MG63 (cell line): ENCODE measurements at regions not wholly inside any gene's neighbourhood (a gene's known extent, or its start where the extent isn't known, plus 50 kb on each side); places are given as distances from the start of the nearest gene placed in this dataset.

Source experiments
- DNase-seq: peaks from one replicate; pipeline ENCODE4 v3.0.0-alpha.2; 2020
- H3K27me3 ChIP-seq: fragments of 250-450 bp; sonication (Bioruptor Pico); 2 replicates; pipeline ENCODE4 v1.5.1; 2020; ENCODE audit warnings: mild to moderate bottlenecking, moderate library complexity
- H3K36me3 ChIP-seq: fragments of 250-450 bp; sonication (Bioruptor Pico); 2 replicates; pipeline ENCODE4 v1.5.1; 2020; ENCODE audit warnings: mild to moderate bottlenecking, moderate library complexity
- H3K4me3 ChIP-seq: fragments of 250-450 bp; sonication (Bioruptor Pico); 2 replicates; pipeline ENCODE4 v1.5.1; 2020; ENCODE audit warnings: mild to moderate bottlenecking, moderate library complexity
- H3K9me3 ChIP-seq: fragments of 250-450 bp; sonication (Bioruptor Pico); 2 replicates; pipeline ENCODE4 v1.5.1; 2020; ENCODE audit warnings: mild to moderate bottlenecking, moderate library complexity

- no peak for DNase-seq
- Histone ChIP-seq H3K9me3 (no peaks in the 10 kb centered on the region), H3K36me3 (no peaks in the 10 kb centered on the region), H3K27me3 (no peaks in the 10 kb centered on the region), H3K4me3 (no peak overlapping the region)
Observed at GRCh38 chr2:60091894-60092293, 461.6 kb downstream of the BCL11A start.

- H3K27me3 ChIP-seq = no peaks in the 10 kb centered on the region
- DNase-seq = no peak
Observed at GRCh38 chr2:60091266-60091665, 462.2 kb downstream of the BCL11A start.

DNA sequence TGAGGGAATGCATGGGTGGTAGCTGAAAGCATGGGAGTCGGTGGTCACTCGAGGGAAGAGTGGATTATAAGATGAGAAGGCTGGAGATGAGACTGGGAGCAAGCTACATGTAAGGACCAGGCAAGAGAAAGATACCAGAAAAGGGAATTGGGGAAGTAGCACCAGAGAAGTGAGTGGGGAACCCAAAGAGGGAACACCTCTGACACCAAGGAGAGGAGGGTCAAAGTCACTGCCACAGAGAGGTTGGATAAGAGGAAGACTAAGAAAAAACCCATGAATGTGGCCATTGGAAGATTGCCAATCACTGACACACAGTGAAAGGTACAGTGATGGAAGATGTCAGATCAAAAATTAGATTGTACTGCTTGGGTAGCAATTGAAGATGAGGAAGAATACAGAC is 473.9 kb downstream of the BCL11A start:
- DNase-seq = no peak
- H3K27me3 ChIP-seq = no peaks in the 10 kb centered on the region
- H3K36me3 ChIP-seq = no peaks in the 10 kb centered on the region
- no peaks in the 10 kb centered on the region for H3K9me3 ChIP-seq
- H3K4me3 ChIP-seq = no peak overlapping the region

More at GRCh38 chr2:60091266-60091665, 462.2 kb downstream of the BCL11A start:
- no peaks in the 10 kb centered on the region for H3K36me3 ChIP-seq
- H3K4me3 ChIP-seq = no peak overlapping the region
- no peaks in the 10 kb centered on the region for H3K9me3 ChIP-seq

- Histone ChIP-seq H3K36me3 (no peaks in the 10 kb centered on the region), H3K4me3 (no peak overlapping the region), H3K27me3 (no peaks in the 10 kb centered on the region), H3K9me3 (no peaks in the 10 kb centered on the region)
- DNase-seq = no peak
Observed at GRCh38 chr2:60075048-60075447, 478.4 kb downstream of the BCL11A start.

GRCh38 chr2:60073201-60073600 is 480.3 kb downstream of the BCL11A start:
- Histone ChIP-seq H3K9me3 (no peaks in the 10 kb centered on the region), H3K27me3 (no peaks in the 10 kb centered on the region), H3K4me3 (no peak overlapping the region), H3K36me3 (no peaks in the 10 kb centered on the region)
- no peak for DNase-seq

DNA sequence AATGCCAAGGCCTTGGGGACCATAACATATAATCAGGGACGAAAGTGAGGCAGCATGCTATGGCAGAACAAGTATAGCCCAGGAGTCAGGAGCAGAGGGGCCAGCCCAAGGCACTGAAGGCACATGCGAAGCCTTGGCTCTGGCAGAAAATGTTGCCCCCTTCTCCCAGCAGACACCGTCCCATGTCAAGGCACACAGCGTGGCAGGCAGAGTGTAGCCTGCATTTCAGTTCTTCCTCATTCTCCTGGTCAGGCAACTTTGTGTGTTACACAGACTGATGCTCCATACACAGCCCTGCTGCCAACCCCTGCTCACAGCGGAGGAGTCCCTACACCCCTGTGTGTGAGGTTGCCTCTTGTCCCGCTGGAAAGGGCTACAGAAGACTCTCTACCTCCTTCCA is 480.8 kb downstream of the BCL11A start:
- Histone ChIP-seq H3K9me3 (no peaks in the 10 kb centered on the region), H3K36me3 (no peaks in the 10 kb centered on the region), H3K27me3 (no peaks in the 10 kb centered on the region), H3K4me3 (no peak overlapping the region)
- no peak for DNase-seq

DNA sequence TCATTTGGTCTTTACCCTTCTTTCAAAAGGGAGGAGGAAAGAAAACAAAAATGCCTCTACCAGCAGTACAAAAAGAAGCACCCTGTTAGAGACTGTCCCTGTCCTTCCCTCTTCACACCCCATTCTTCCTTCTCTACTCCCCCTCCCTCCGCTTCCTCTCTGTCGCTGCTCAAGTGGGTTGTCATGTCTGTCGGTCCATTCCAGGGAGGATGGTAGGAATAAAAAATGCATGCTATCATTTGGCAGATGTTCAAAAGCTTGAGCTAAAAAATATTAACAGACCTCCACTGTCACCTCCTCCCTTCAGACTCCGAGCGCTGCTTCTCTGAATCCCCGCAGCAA is 482.0 kb downstream of the BCL11A start:
- Histone ChIP-seq H3K4me3 (no peak overlapping the region), H3K9me3 (no peaks in the 10 kb centered on the region), H3K36me3 (no peaks in the 10 kb centered on the region), H3K27me3 (no peaks in the 10 kb centered on the region)
- no peak for DNase-seq

GRCh38 chr2:60070736-60071489 is 482.5 kb downstream of the BCL11A start:
- DNase-seq = no peak
- Histone ChIP-seq H3K4me3 (no peak overlapping the region), H3K36me3 (no peaks in the 10 kb centered on the region), H3K27me3 (no peaks in the 10 kb centered on the region), H3K9me3 (no peaks in the 10 kb centered on the region)

DNA sequence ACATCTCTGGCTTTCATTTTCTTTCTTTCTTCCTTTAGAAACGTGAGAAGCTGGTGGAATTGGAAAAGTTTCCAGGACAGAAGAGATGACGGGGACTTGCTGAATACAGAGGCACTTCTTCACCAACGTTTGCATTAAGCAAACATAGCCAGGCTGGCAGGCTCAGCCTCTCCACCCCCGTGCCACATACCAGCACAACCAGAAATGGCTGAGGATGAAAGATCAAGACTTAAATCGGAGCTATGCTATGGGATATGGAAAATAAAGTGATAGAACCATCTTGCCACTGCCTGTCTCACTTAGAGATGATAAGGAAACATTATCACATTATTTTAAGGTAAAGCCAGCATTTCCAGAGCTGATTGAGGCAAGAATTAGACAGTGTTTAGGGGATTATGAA is 483.3 kb downstream of the BCL11A start:
- H3K4me3 ChIP-seq = no peak overlapping the region
- H3K27me3 ChIP-seq = no peaks in the 10 kb centered on the region
- H3K36me3 ChIP-seq = no peaks in the 10 kb centered on the region
- no peak for DNase-seq
- H3K9me3 ChIP-seq = no peaks in the 10 kb centered on the region

GRCh38 chr2:60068755-60069154 is 484.7 kb downstream of the BCL11A start:
- no peaks in the 10 kb centered on the region for H3K9me3 ChIP-seq
- no peak for DNase-seq
- no peaks in the 10 kb centered on the region for H3K27me3 ChIP-seq
- no peak overlapping the region for H3K4me3 ChIP-seq
- H3K36me3 ChIP-seq = no peaks in the 10 kb centered on the region

DNA sequence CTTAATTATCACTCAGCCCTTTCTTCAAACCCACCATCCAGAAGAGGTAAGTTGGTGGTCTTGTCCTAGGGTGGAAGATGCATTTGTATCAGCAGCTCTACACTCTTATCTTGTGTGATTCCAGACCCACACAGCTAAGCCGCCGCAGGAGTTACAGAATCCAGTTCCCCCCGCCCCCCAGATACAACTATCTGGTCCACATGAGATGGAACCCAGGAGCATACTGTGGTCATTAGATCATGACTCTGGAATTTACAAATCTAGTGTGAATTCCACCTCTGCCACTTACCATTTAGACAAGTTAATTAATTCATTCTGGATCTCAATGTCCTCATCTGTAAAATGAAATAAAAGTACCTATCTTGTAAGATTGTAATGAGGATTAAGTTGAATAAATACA is 486.4 kb downstream of the BCL11A start:
- Histone ChIP-seq H3K9me3 (no peaks in the 10 kb centered on the region), H3K27me3 (no peaks in the 10 kb centered on the region), H3K4me3 (no peak overlapping the region), H3K36me3 (no peaks in the 10 kb centered on the region)
- DNase-seq = no peak

DNA sequence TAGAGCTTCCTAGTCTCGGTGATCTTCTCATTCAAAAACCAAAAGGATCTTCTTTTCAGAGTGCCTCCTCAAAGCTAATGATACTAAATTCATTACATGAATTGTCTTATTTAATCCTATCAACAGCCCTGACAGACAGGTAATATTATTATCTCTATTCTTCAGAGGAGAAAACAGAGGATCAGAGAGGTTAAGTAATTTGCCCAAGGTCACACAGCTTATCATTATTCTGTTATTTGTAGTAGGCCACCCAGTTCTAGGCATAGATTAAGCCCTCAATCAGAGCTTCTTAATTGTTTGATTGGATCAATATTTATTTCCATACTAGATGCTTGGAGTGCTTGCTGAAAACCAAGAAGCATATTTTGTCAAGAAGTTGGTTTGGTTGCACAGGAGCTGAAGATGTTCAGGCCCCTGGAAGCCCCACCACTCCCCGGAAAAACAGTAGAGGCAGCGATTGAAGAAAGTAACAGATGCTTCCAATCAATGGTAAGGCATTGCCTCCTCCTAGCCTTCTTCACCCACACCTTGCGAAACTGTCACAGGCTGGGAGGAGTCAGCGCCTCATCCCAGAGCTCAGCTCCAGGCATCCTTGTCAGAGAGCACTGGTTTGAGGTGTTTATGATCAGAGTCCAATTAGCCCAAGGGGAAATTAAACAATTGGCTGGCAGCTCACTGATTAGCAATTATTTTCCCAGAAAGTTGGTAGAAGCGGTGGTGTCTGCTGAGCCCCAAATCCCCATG is 487.2 kb downstream of the BCL11A start:
- Histone ChIP-seq H3K4me3 (no peak overlapping the region), H3K9me3 (no peaks in the 10 kb centered on the region), H3K27me3 (no peaks in the 10 kb centered on the region), H3K36me3 (no peaks in the 10 kb centered on the region)
- no peak for DNase-seq

DNA sequence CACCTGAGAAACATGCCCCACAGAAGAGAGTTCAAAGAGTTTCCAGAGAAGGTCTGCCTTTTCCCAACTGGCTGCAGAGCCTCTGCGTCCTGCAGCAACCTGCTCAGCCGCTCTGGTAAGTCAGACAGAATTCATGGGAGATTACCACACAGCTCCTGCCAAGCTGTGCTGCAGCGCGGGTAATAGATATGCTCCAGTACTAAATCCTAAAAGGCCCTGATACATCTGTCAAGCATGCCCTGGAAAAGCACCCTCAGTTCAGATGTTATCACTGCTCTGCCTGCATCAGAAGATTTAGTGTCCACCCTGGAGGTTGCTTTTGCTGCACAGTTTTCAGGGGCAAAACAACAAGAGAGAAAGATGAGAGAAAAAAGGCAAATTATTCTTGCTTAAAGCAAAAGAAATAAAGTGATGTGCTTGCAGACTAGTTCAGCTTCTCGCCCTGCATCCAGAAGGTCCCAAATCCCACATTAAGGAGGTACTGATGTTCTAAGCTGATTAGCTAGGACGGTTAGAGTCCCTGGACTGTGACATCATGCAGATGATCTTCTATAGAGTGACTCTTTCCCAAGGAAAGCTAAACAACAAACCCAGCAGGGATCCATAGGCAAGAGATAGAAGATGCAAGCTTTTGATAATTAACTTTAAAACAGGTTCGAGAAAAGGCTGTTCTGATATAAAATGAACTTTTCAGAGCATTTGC is 488.6 kb downstream of the BCL11A start:
- Histone ChIP-seq H3K27me3 (no peaks in the 10 kb centered on the region), H3K36me3 (no peaks in the 10 kb centered on the region), H3K4me3 (no peak overlapping the region), H3K9me3 (no peaks in the 10 kb centered on the region)
- DNase-seq = no peak

DNA sequence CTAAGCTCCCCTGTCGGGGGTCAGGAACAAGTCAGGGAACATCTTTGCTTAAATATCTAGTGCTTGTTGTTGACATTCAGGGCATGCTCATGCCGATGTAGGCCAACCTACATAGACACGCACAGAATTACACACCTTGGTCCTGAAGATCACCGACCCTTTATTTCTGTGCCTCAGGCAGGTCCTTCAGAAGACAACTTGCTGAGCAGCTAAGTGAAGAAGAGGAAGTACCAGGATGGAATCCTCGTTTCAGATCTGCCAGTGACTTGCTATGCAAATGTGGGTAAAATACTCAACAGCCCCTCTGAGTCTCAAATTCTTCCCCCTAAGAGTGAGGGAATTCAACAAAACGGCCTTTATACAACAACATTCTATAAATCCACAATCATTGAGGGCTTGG is 494.7 kb downstream of the BCL11A start:
- Histone ChIP-seq H3K36me3 (no peaks in the 10 kb centered on the region), H3K9me3 (no peaks in the 10 kb centered on the region), H3K27me3 (no peaks in the 10 kb centered on the region), H3K4me3 (no peak overlapping the region)
- DNase-seq = no peak

GRCh38 chr2:60054571-60055340 is 498.7 kb downstream of the BCL11A start:
- H3K9me3 ChIP-seq = no peaks in the 10 kb centered on the region

GRCh38 chr2:60053791-60054190 is 499.7 kb downstream of the BCL11A start:
- Histone ChIP-seq H3K9me3 (no peaks in the 10 kb centered on the region), H3K27me3 (no peaks in the 10 kb centered on the region), H3K36me3 (no peaks in the 10 kb centered on the region), H3K4me3 (no peak overlapping the region)
- no peak for DNase-seq

More at GRCh38 chr2:60054571-60055340, 498.7 kb downstream of the BCL11A start:
- H3K27me3 ChIP-seq = no peaks in the 10 kb centered on the region
- no peak for DNase-seq
- H3K4me3 ChIP-seq = no peak overlapping the region
- H3K36me3 ChIP-seq = no peaks in the 10 kb centered on the region

GRCh38 chr2:60052601-60053000 is 500.9 kb downstream of the BCL11A start:
- H3K36me3 ChIP-seq = no peaks in the 10 kb centered on the region
- H3K4me3 ChIP-seq = no peak overlapping the region
- H3K9me3 ChIP-seq = no peaks in the 10 kb centered on the region
- no peak for DNase-seq
- H3K27me3 ChIP-seq = no peaks in the 10 kb centered on the region
